ENCODE measurements at regions not wholly inside any gene's neighbourhood (a gene's known extent, or its start where the extent isn't known, plus 50 kb on each side); places are given as distances from the start of the nearest gene placed in this dataset.
"Not testable (repeated sequence)": the region's sequence is repeated elsewhere in the genome, so short reads cannot be mapped to it uniquely, and the experiment has no call there.

GRCh38 chr2:2649109-2650072 is 318.3 kb upstream of the MYT1L start:
- no peak overlapping the region for H3K4me3 ChIP-seq
- no peaks in the 10 kb centered on the region for H3K36me3 ChIP-seq
- no peaks in the 10 kb centered on the region for H3K9me3 ChIP-seq
- H3K4me1 ChIP-seq: no peaks in the 10 kb centered on the region
- no peak overlapping the region for H3K27ac ChIP-seq
- intact Hi-C loops (cut with DNase I): no loop called here
- DNase-seq (ENCODE audit: low spot score in 2 of 2): no peak
- TF ChIP-seq CTCF (IDR thresholded peaks at IDR 0.05): no peak
- H3K27me3 ChIP-seq: no peaks in the 10 kb centered on the region

GRCh38 chr2:2648094-2648493 is 317.0 kb upstream of the MYT1L start:
- Histone ChIP-seq H3K36me3 (no peaks in the 10 kb centered on the region), H3K4me3 (no peak overlapping the region), H3K27me3 (no peaks in the 10 kb centered on the region), H3K9me3 (no peaks in the 10 kb centered on the region), H3K27ac (no peak overlapping the region), H3K4me1 (no peaks in the 10 kb centered on the region)
- TF ChIP-seq CTCF (IDR thresholded peaks at IDR 0.05): no peak
- intact Hi-C loops (cut with DNase I): no loop called here
- DNase-seq (ENCODE audit: low spot score in 2 of 2): peak in 1 of 2 donors; percentile 12

- H3K27ac ChIP-seq: no peak overlapping the region
- no peaks in the 10 kb centered on the region for H3K36me3 ChIP-seq
- no peaks in the 10 kb centered on the region for H3K9me3 ChIP-seq
- no peaks in the 10 kb centered on the region for H3K4me1 ChIP-seq
- H3K27me3 ChIP-seq: no peaks in the 10 kb centered on the region
- TF ChIP-seq CTCF (IDR thresholded peaks at IDR 0.05): no peak
- DNase-seq (ENCODE audit: low spot score in 2 of 2): peak in 1 of 2 donors; percentile 40
- H3K4me3 ChIP-seq: no peak overlapping the region
- intact Hi-C loops (cut with DNase I): no loop called here
Observed at GRCh38 chr2:2647141-2647541, 316.1 kb upstream of the MYT1L start.

GRCh38 chr2:2646433-2647051 is 315.5 kb upstream of the MYT1L start:
- no peak for TF ChIP-seq CTCF (IDR thresholded peaks at IDR 0.05)
- peak in 1 of 2 donors; percentile 19 for DNase-seq (ENCODE audit: low spot score in 2 of 2)
- Histone ChIP-seq H3K36me3 (no peaks in the 10 kb centered on the region), H3K4me3 (no peak overlapping the region), H3K4me1 (no peaks in the 10 kb centered on the region), H3K27me3 (no peaks in the 10 kb centered on the region), H3K27ac (no peak overlapping the region), H3K9me3 (no peaks in the 10 kb centered on the region)
- intact Hi-C loops (cut with DNase I): no loop called here

- no peaks in the 10 kb centered on the region for H3K9me3 ChIP-seq
- intact Hi-C loops (cut with DNase I): no loop called here
Observed at GRCh38 chr2:2645162-2645855, 314.2 kb upstream of the MYT1L start.

GRCh38 chr2:2644751-2645150 is 313.7 kb upstream of the MYT1L start:
- H3K4me3 ChIP-seq; intact Hi-C loops (cut with DNase I); H3K9me3 ChIP-seq: not testable (repeated sequence)

More at GRCh38 chr2:2645162-2645855, 314.2 kb upstream of the MYT1L start:
- DNase-seq (ENCODE audit: low spot score in 2 of 2): peak in 1 of 2 donors; percentile 33
- no peak for TF ChIP-seq CTCF (IDR thresholded peaks at IDR 0.05)
- no peaks in the 10 kb centered on the region for H3K36me3 ChIP-seq
- no peaks in the 10 kb centered on the region for H3K27me3 ChIP-seq
- no peak overlapping the region for H3K4me3 ChIP-seq
- H3K4me1 ChIP-seq: no peaks in the 10 kb centered on the region
- H3K27ac ChIP-seq: no peak overlapping the region

More at GRCh38 chr2:2644751-2645150, 313.7 kb upstream of the MYT1L start:
- not testable (repeated sequence) for H3K4me1 ChIP-seq; H3K36me3 ChIP-seq; H3K27me3 ChIP-seq; DNase-seq (ENCODE audit: low spot score in 2 of 2); H3K27ac ChIP-seq
